HG03095 (cell line): ENCODE measurements at regions not wholly inside any gene's neighbourhood (a gene's known extent, or its start where the extent isn't known, plus 50 kb on each side); places are given as distances from the start of the nearest gene placed in this dataset.
"Not testable (repeated sequence)": the region's sequence is repeated elsewhere in the genome, so short reads cannot be mapped to it uniquely, and the experiment has no call there.

Experiments used
- ATAC-seq: cut with Tn5 transposase; IDR thresholded peaks from one replicate; pipeline ENCODE4 v1.9.1; 2021; ENCODE audit warnings: moderate library complexity; ENCODE audit not compliant: unreplicated experiment

DNA sequence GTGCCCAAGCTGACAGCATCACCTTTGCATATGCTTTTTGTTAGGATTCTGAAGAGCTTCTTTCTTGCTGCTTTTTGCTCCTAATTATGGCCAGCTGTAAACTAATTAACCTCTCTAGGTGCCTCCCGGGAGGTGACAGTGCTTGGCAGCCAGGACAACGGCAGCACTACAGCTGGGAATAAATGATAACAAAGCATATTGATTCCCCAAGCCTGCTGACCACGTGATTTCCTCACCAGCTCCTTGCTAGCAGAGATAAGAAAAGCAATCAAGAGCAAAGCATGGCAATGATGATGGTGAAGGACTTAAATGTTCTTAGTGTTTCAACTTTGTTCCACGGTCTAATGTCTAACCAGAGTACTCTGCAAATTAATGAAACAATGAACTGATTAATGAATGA, 1074.4 kb upstream of the GYPC start:
- no peak for ATAC-seq

- no peak for ATAC-seq
These were observed 1073.4 kb upstream of the GYPC start for GRCh38 chr2:125582516-125582915.

DNA sequence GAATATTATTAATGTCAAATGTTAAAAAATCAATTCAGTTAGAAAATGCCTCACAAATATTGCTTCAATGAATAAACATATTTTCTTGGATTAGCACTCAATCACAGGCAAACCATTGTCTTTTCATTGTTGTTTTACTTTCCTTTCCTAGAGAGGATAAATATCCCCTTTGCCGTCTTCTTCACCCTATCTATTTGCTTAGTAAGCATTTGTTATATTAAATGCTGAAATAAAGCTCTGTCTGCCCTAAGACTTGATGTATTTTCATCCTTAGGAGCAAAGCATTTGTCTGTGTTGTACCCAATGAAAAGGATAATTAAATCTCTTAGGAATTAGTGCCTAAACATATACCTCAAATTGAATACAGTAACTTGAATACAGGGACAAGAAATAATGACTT, 1071.2 kb upstream of the GYPC start:
- ATAC-seq, result no peak

- ATAC-seq, result no peak
These were observed 1067.2 kb upstream of the GYPC start for GRCh38 chr2:125588780-125589179.

GRCh38 chr2:125591954-125592353, 1064.0 kb upstream of the GYPC start:
- ATAC-seq, result no peak

DNA sequence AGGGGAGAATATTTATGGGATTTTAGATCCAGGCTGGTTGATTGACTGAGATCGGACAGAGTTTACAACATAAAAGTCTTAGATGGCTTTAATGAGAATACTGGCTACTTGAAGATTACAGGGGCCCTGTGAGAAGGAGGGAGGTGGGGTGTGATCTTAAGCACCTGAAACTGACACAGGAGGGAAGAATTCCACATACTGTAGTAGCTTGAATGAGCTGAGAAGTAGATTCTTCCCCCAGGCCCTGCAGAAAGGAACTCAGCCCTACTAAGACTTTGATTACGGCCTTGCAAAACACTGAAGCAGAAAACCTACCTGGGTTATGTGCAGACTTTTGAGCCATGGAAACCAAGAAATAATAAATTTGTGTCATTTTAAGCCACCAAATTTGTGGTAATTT, 1062.9 kb upstream of the GYPC start:
- no peak for ATAC-seq

- ATAC-seq, result no peak
These were observed 1059.3 kb upstream of the GYPC start for GRCh38 chr2:125596612-125597011.

GRCh38 chr2:125615438-125615837, 1040.5 kb upstream of the GYPC start:
- ATAC-seq, result no peak

- ATAC-seq, result no peak
These were observed 1025.6 kb upstream of the GYPC start for GRCh38 chr2:125630377-125630776.

- ATAC-seq, result no peak
These were observed 1021.3 kb upstream of the GYPC start for GRCh38 chr2:125634662-125635061.

- no peak for ATAC-seq
These were observed 1017.6 kb upstream of the GYPC start for GRCh38 chr2:125638345-125638744.

DNA sequence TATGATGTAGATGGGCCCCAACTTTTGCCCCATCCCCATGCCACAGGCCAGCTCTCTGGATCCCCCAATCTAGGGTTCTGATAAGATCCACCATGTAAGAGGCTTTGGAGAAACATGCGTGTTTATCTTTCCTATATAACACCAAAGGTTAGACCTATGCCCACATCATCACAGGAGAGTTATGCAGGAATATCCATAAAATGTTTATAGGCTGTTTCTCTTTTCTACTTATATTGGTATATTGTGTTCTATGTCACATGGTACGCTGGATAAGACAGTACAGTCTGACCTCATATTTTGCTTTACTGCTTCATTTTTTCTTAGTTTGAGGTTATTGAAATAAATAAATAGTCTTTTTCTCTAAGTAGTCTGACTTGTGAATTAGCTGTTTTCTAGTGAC, 1013.9 kb upstream of the GYPC start:
- ATAC-seq, result no peak

- ATAC-seq, result no peak
These were observed 1012.8 kb upstream of the GYPC start for GRCh38 chr2:125643128-125643527.

DNA sequence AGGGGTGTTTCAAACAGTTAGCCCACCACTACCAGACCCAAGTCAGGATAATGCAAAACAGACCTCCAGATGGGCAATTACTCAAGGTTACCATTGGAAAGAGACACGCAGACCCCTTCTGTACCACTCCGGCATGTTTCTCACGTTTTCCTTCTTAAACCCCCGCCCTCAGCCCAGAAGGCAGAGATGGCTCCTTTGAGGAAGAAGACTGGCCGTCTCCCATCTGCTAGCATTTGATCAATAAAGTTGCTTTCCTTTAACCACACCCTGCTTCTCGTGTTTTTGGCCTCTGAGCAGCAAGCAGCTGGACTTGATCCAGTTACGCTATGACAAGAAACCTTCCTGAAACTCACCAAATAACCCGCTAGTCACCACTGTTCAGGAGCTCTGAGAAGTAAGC, 1012.4 kb upstream of the GYPC start:
- ATAC-seq, result no peak

GRCh38 chr2:125644257-125644656, 1011.7 kb upstream of the GYPC start:
- ATAC-seq, result no peak

DNA sequence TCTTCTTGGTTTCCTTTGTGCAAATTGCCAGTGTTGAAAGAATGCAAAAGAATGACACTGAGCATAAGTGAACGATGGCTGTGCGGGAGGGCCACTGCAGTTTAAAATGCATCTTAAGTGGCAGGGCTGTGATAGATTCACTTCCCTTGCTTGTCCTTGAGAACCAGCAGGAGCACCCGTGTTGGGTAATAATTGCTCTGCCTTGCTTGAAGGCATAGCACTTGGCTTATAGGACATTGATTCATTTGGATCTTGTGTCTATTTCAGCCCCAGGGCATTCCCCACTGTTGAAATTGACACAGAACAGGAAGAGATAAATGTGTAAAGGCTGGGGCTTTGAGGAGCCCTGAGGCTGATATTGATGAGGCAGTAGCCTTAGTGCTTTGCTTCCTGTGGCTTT, 1003.7 kb upstream of the GYPC start:
- no peak for ATAC-seq

- no peak for ATAC-seq
These were observed 1001.7 kb upstream of the GYPC start for GRCh38 chr2:125654226-125654625.

DNA sequence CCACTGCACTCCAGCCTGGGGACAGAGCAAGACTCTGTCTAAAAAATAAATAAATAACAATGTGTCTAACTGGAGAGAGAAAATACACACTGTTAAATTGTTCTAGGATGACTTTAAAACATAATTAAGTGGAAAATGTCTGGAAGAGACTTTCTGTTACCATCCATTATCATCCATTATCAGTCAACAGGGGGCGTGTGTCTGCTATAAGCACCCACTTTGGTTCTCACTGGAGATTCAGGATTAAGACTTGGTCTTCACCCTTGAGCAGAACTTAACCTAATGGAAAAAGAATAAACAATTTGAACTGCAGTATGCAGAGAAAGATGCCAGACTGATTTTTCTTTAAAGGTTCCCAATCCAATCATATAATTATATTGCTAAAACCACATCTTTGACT, 999.8 kb upstream of the GYPC start:
- ATAC-seq, result no peak

DNA sequence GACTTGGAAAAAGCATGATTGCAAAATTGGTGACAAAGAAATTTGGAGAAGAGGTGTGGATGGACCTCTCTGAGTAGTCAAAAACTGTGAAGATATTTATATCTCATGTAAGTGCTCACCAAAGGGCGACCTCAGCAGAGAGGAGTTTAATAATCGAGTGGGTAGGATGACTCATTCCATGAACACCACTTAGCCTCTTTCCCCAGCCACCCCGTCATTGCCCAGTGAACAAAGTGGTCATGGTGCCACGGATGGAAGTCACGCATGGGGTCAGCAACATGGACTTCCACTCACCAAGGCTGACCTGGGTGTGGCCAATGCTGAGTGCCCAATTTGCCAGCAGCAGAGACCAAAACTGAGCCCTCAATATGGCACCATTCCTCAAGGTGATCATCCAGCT, 997.4 kb upstream of the GYPC start:
- no peak for ATAC-seq

- ATAC-seq, result not testable (repeated sequence)
These were observed 995.6 kb upstream of the GYPC start for GRCh38 chr2:125660369-125660768.

- no peak for ATAC-seq
These were observed 988.3 kb upstream of the GYPC start for GRCh38 chr2:125667630-125668029.

GRCh38 chr2:125679903-125680302, 976.1 kb upstream of the GYPC start:
- no peak for ATAC-seq

DNA sequence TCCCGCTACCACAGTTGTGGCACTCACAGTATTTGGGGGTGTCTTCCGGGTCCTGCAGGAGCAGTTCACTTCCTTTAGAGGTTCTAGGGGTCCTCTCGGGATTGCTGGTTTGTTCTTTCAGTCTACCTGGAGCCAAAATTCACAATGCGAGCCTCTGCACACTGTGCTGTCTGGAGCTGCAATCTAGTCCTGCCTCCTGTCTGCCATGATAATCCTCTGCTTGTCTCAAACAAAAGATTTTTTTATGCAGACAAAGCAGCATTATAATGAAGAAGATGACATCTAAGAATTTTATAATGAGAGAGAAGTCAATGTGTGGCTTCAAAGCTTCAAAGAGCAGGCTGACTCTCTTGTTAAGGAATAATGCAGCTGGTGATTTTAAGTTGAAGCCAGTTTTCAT, 975.1 kb upstream of the GYPC start:
- ATAC-seq, result no peak

GRCh38 chr2:125681576-125681975, 974.4 kb upstream of the GYPC start:
- ATAC-seq, result no peak
